Thyroid gland (tissue), 4 donors: ENCODE measurements at regions not wholly inside any gene's neighbourhood (a gene's known extent, or its start where the extent isn't known, plus 50 kb on each side); places are given as distances from the start of the nearest gene placed in this dataset.

Source experiments
- POLR2A ChIP-seq, 2 donors: fragments of 450-650 bp; IDR thresholded peaks; one replicate each; pipeline ENCODE4 v1.6.1; 2017; ENCODE audit warnings: antibody characterized with exemption in 2 of 2, mild to moderate bottlenecking in 2 of 2, moderate library complexity in 1 of 2
- TF ChIP-seq, protein P1 (sequence below), 6 experiments: fragments of 200-600 bp in 3 of 6; fragments of 450-650 bp in 3 of 6; sonication (generic) in 3 of 6; IDR thresholded peaks; one replicate each; pipeline ENCODE4 v1.5.1; 2016 to 2019; ENCODE audit warnings: antibody characterized with exemption in 6 of 6, mild to moderate bottlenecking in 2 of 6, inconsistent platforms in 1 of 6, moderate library complexity in 1 of 6

DNA sequence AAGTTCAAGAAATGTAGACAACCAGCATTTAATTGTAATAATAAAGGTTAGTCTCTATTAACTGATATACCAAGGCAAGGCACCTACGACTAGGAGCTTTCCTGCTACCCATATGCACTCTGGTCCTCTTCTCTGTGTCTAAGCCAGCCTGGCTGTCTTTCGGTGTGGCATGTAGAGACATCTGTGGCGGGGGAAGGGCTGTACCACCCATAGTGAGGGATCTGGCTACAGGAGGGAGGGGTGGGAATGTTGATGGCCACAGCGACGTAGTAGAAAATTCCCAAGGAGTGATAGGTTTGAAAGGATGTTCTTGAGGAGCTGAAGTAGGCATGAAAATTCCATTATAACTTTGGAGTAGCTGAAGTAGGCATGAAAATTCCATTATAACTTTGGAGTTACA is 344.2 kb downstream of the ATP23 start:
- TF ChIP-seq, protein P1, sequence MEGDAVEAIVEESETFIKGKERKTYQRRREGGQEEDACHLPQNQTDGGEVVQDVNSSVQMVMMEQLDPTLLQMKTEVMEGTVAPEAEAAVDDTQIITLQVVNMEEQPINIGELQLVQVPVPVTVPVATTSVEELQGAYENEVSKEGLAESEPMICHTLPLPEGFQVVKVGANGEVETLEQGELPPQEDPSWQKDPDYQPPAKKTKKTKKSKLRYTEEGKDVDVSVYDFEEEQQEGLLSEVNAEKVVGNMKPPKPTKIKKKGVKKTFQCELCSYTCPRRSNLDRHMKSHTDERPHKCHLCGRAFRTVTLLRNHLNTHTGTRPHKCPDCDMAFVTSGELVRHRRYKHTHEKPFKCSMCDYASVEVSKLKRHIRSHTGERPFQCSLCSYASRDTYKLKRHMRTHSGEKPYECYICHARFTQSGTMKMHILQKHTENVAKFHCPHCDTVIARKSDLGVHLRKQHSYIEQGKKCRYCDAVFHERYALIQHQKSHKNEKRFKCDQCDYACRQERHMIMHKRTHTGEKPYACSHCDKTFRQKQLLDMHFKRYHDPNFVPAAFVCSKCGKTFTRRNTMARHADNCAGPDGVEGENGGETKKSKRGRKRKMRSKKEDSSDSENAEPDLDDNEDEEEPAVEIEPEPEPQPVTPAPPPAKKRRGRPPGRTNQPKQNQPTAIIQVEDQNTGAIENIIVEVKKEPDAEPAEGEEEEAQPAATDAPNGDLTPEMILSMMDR (IDR thresholded peaks at IDR 0.05), result no peak
- TF ChIP-seq POLR2A (IDR thresholded peaks at IDR 0.05), result no peak
